ENCODE measurements at regions not wholly inside any gene's neighbourhood (a gene's known extent, or its start where the extent isn't known, plus 50 kb on each side); places are given as distances from the start of the nearest gene placed in this dataset.

GRCh38 chr2:2798337-2798736 is 467.3 kb upstream of the MYT1L start:
- no peak overlapping the region for H3K56ac ChIP-seq (ENCODE audit: low read length)
- no peak overlapping the region for H2AK5ac ChIP-seq (ENCODE audit: low read length)
- no peaks in the 10 kb centered on the region for H3K36me3 ChIP-seq (ENCODE audit: control insufficient read depth, insufficient read depth, low read length)
- no peak overlapping the region for H2BK5ac ChIP-seq (ENCODE audit: low read length)
- H3K9ac ChIP-seq (ENCODE audit: low read length), result no peak overlapping the region
- H4K5ac ChIP-seq (ENCODE audit: low read length), result no peak overlapping the region
- H3K4me3 ChIP-seq (ENCODE audit: low read length), result no peak overlapping the region
- H3K4ac ChIP-seq (ENCODE audit: low read depth, low read length), result no peak overlapping the region
- H3K27me3 ChIP-seq (ENCODE audit: insufficient read depth, low read length, poor library complexity), result no peaks in the 10 kb centered on the region
- H3K79me2 ChIP-seq (ENCODE audit: control insufficient read depth, insufficient read depth, low read length), result no peaks in the 10 kb centered on the region
- no peak overlapping the region for H4K8ac ChIP-seq (ENCODE audit: low read depth, low read length)
- H2BK120ac ChIP-seq (ENCODE audit: low read depth, low read length), result no peak overlapping the region
- H2BK15ac ChIP-seq (replicated peaks; ENCODE audit: low read depth), result no peak overlapping the region
- H3K79me1 ChIP-seq (ENCODE audit: low read length), result no peaks in the 10 kb centered on the region
- H3K27ac ChIP-seq (ENCODE audit: low read depth, low read length), result no peak overlapping the region
- H3K4me2 ChIP-seq (ENCODE audit: low read length), result no peak overlapping the region
- H3K18ac ChIP-seq (ENCODE audit: low read length), result no peak overlapping the region
- DNase-seq, result no peak
- H3K4me1 ChIP-seq (ENCODE audit: control insufficient read depth, low read depth, low read length), result no peaks in the 10 kb centered on the region
- no CpG with 5 or more reads among the region's 2 CpGs for WGBS (ENCODE audit: extremely low coverage, insufficient coverage, low lambda C conversion rate)
- H3K23ac ChIP-seq (ENCODE audit: low read length), result no peak overlapping the region

- Histone ChIP-seq H3K27me3 (ENCODE audit: insufficient read depth, low read length, poor library complexity) (no peaks in the 10 kb centered on the region), H3K9ac (ENCODE audit: low read length) (no peak overlapping the region), H4K8ac (ENCODE audit: low read depth, low read length) (no peak overlapping the region), H2AK5ac (ENCODE audit: low read length) (no peak overlapping the region), H3K4me2 (ENCODE audit: low read length) (no peak overlapping the region), H3K23ac (ENCODE audit: low read length) (no peak overlapping the region), H3K79me1 (ENCODE audit: low read length) (no peaks in the 10 kb centered on the region), H3K18ac (ENCODE audit: low read length) (no peak overlapping the region), H4K5ac (ENCODE audit: low read length) (no peak overlapping the region), H3K4me1 (ENCODE audit: control insufficient read depth, low read depth, low read length) (no peaks in the 10 kb centered on the region), H3K79me2 (ENCODE audit: control insufficient read depth, insufficient read depth, low read length) (no peaks in the 10 kb centered on the region), H3K4ac (ENCODE audit: low read depth, low read length) (no peak overlapping the region), H2BK120ac (ENCODE audit: low read depth, low read length) (no peak overlapping the region), H2BK15ac (replicated peaks; ENCODE audit: low read depth) (no peak overlapping the region), H3K36me3 (ENCODE audit: control insufficient read depth, insufficient read depth, low read length) (no peaks in the 10 kb centered on the region), H3K56ac (ENCODE audit: low read length) (no peak overlapping the region), H3K4me3 (ENCODE audit: low read length) (no peak overlapping the region), H2BK5ac (ENCODE audit: low read length) (no peak overlapping the region), H3K27ac (ENCODE audit: low read depth, low read length) (no peak overlapping the region)
- DNase-seq, result no peak
- no CpG with 5 or more reads among the region's 5 CpGs for WGBS (ENCODE audit: extremely low coverage, insufficient coverage, low lambda C conversion rate)
These were observed 466.7 kb upstream of the MYT1L start for GRCh38 chr2:2797797-2798196.

- Histone ChIP-seq H3K36me3 (ENCODE audit: control insufficient read depth, insufficient read depth, low read length) (no peaks in the 10 kb centered on the region), H3K4me1 (ENCODE audit: control insufficient read depth, low read depth, low read length) (no peaks in the 10 kb centered on the region), H3K27ac (ENCODE audit: low read depth, low read length) (no peak overlapping the region), H4K5ac (ENCODE audit: low read length) (no peak overlapping the region), H3K18ac (ENCODE audit: low read length) (no peak overlapping the region), H2AK5ac (ENCODE audit: low read length) (no peak overlapping the region), H2BK15ac (replicated peaks; ENCODE audit: low read depth) (no peak overlapping the region), H3K79me1 (ENCODE audit: low read length) (no peaks in the 10 kb centered on the region), H4K8ac (ENCODE audit: low read depth, low read length) (no peak overlapping the region), H3K23ac (ENCODE audit: low read length) (no peak overlapping the region), H3K27me3 (ENCODE audit: insufficient read depth, low read length, poor library complexity) (no peaks in the 10 kb centered on the region), H3K4ac (ENCODE audit: low read depth, low read length) (no peak overlapping the region), H3K4me3 (ENCODE audit: low read length) (no peak overlapping the region), H3K9ac (ENCODE audit: low read length) (no peak overlapping the region), H2BK5ac (ENCODE audit: low read length) (no peak overlapping the region), H3K56ac (ENCODE audit: low read length) (no peak overlapping the region), H3K79me2 (ENCODE audit: control insufficient read depth, insufficient read depth, low read length) (no peaks in the 10 kb centered on the region), H3K4me2 (ENCODE audit: low read length) (no peak overlapping the region), H2BK120ac (ENCODE audit: low read depth, low read length) (no peak overlapping the region)
- no peak for DNase-seq
- no CpG with 5 or more reads among the region's 14 CpGs for WGBS (ENCODE audit: extremely low coverage, insufficient coverage, low lambda C conversion rate)
These were observed 465.1 kb upstream of the MYT1L start for GRCh38 chr2:2796207-2796606.

- Histone ChIP-seq H3K23ac (ENCODE audit: low read length) (no peak overlapping the region), H3K4ac (ENCODE audit: low read depth, low read length) (no peak overlapping the region), H3K56ac (ENCODE audit: low read length) (no peak overlapping the region), H3K18ac (ENCODE audit: low read length) (no peak overlapping the region), H3K79me1 (ENCODE audit: low read length) (no peaks in the 10 kb centered on the region), H3K27me3 (ENCODE audit: insufficient read depth, low read length, poor library complexity) (no peaks in the 10 kb centered on the region), H4K8ac (ENCODE audit: low read depth, low read length) (no peak overlapping the region), H3K36me3 (ENCODE audit: control insufficient read depth, insufficient read depth, low read length) (no peaks in the 10 kb centered on the region), H4K5ac (ENCODE audit: low read length) (no peak overlapping the region), H2BK15ac (replicated peaks; ENCODE audit: low read depth) (no peak overlapping the region), H3K27ac (ENCODE audit: low read depth, low read length) (no peak overlapping the region), H3K79me2 (ENCODE audit: control insufficient read depth, insufficient read depth, low read length) (no peaks in the 10 kb centered on the region), H2BK120ac (ENCODE audit: low read depth, low read length) (no peak overlapping the region), H2BK5ac (ENCODE audit: low read length) (no peak overlapping the region), H3K4me2 (ENCODE audit: low read length) (no peak overlapping the region), H3K4me1 (ENCODE audit: control insufficient read depth, low read depth, low read length) (no peaks in the 10 kb centered on the region), H2AK5ac (ENCODE audit: low read length) (no peak overlapping the region), H3K4me3 (ENCODE audit: low read length) (no peak overlapping the region), H3K9ac (ENCODE audit: low read length) (no peak overlapping the region)
- no peak for DNase-seq
- WGBS (ENCODE audit: extremely low coverage, insufficient coverage, low lambda C conversion rate), result no CpG with 5 or more reads among the region's 29 CpGs
These were observed 464.5 kb upstream of the MYT1L start for GRCh38 chr2:2795438-2796091.

- no peak overlapping the region for H2AK5ac ChIP-seq (ENCODE audit: low read length)
- no peak overlapping the region for H3K9ac ChIP-seq (ENCODE audit: low read length)
- H3K79me2 ChIP-seq (ENCODE audit: control insufficient read depth, insufficient read depth, low read length), result no peaks in the 10 kb centered on the region
- no peak overlapping the region for H3K56ac ChIP-seq (ENCODE audit: low read length)
- no CpG with 5 or more reads among the region's 11 CpGs for WGBS (ENCODE audit: extremely low coverage, insufficient coverage, low lambda C conversion rate)
- H3K4me2 ChIP-seq (ENCODE audit: low read length), result no peak overlapping the region
- no peak overlapping the region for H2BK15ac ChIP-seq (replicated peaks; ENCODE audit: low read depth)
- H3K4ac ChIP-seq (ENCODE audit: low read depth, low read length), result no peak overlapping the region
- no peak for DNase-seq
- peaks cover 2% of the 10 kb centered on the region for H3K4me1 ChIP-seq (ENCODE audit: control insufficient read depth, low read depth, low read length)
- H2BK5ac ChIP-seq (ENCODE audit: low read length), result no peak overlapping the region
- H3K27me3 ChIP-seq (ENCODE audit: insufficient read depth, low read length, poor library complexity), result no peaks in the 10 kb centered on the region
- H3K4me3 ChIP-seq (ENCODE audit: low read length), result no peak overlapping the region
- H3K23ac ChIP-seq (ENCODE audit: low read length), result no peak overlapping the region
- no peak overlapping the region for H3K18ac ChIP-seq (ENCODE audit: low read length)
- H3K79me1 ChIP-seq (ENCODE audit: low read length), result no peaks in the 10 kb centered on the region
- H3K36me3 ChIP-seq (ENCODE audit: control insufficient read depth, insufficient read depth, low read length), result no peaks in the 10 kb centered on the region
- no peak overlapping the region for H2BK120ac ChIP-seq (ENCODE audit: low read depth, low read length)
- no peak overlapping the region for H4K8ac ChIP-seq (ENCODE audit: low read depth, low read length)
- H4K5ac ChIP-seq (ENCODE audit: low read length), result no peak overlapping the region
- no peak overlapping the region for H3K27ac ChIP-seq (ENCODE audit: low read depth, low read length)
These were observed 463.0 kb upstream of the MYT1L start for GRCh38 chr2:2793925-2794560.

GRCh38 chr2:2793514-2793913 is 462.4 kb upstream of the MYT1L start:
- Histone ChIP-seq H3K18ac (ENCODE audit: low read length) (no peak overlapping the region), H2BK5ac (ENCODE audit: low read length) (no peak overlapping the region), H3K4me2 (ENCODE audit: low read length) (no peak overlapping the region), H3K79me1 (ENCODE audit: low read length) (no peaks in the 10 kb centered on the region), H2BK15ac (replicated peaks; ENCODE audit: low read depth) (no peak overlapping the region), H2BK120ac (ENCODE audit: low read depth, low read length) (no peak overlapping the region), H3K56ac (ENCODE audit: low read length) (no peak overlapping the region), H2AK5ac (ENCODE audit: low read length) (no peak overlapping the region), H3K4me3 (ENCODE audit: low read length) (no peak overlapping the region), H3K23ac (ENCODE audit: low read length) (no peak overlapping the region), H3K27me3 (ENCODE audit: insufficient read depth, low read length, poor library complexity) (no peaks in the 10 kb centered on the region), H3K36me3 (ENCODE audit: control insufficient read depth, insufficient read depth, low read length) (no peaks in the 10 kb centered on the region), H3K4ac (ENCODE audit: low read depth, low read length) (no peak overlapping the region), H3K4me1 (ENCODE audit: control insufficient read depth, low read depth, low read length) (peaks cover 6% of the 10 kb centered on the region), H4K5ac (ENCODE audit: low read length) (no peak overlapping the region), H3K27ac (ENCODE audit: low read depth, low read length) (no peak overlapping the region), H3K79me2 (ENCODE audit: control insufficient read depth, insufficient read depth, low read length) (no peaks in the 10 kb centered on the region), H4K8ac (ENCODE audit: low read depth, low read length) (no peak overlapping the region), H3K9ac (ENCODE audit: low read length) (no peak overlapping the region)
- no peak for DNase-seq
- no CpG with 5 or more reads among the region's 17 CpGs for WGBS (ENCODE audit: extremely low coverage, insufficient coverage, low lambda C conversion rate)

All from mesendoderm (in vitro differentiated cells).